ENCODE measurements at regions not wholly inside any gene's neighbourhood (a gene's known extent, or its start where the extent isn't known, plus 50 kb on each side); places are given as distances from the start of the nearest gene placed in this dataset.

DNA sequence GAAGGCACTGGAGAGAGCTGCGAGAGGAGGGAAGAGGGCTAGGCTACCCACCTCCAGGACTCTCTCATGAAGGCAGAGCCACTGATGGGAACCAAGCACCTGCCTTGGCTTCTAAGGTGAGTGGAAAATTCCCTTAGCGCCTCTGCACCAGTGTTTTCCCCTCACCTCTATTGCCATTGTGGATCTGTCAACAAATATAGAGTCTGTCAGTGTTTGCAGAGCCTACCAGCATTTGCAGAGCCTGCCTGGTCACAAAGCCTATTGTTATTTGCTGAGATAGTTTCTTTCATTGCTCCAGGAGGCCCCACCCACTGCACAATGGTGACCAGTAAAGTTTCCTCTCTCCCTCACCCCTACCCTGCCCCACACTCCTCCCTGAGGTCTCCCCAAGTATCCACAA is 141.9 kb downstream of the MRPL14 start:
- no peak overlapping the region for H3K4me2 ChIP-seq (ENCODE audit: insufficient read depth, low read length)
- no peak overlapping the region for H3K9ac ChIP-seq (ENCODE audit: low read depth, low read length)
- no peaks in the 10 kb centered on the region for H3K36me3 ChIP-seq (ENCODE audit: insufficient read depth, low read length)
- H2AFZ ChIP-seq (ENCODE audit: low read depth, low read length), result no peak overlapping the region
- no peaks in the 10 kb centered on the region for H3K79me2 ChIP-seq (ENCODE audit: insufficient read depth, low read length)
- no peak overlapping the region for H3K4me3 ChIP-seq (ENCODE audit: low read depth in 1 of 2, low read length in 2 of 2)
- H3K27ac ChIP-seq (ENCODE audit: low read length), result no peak overlapping the region
- peaks cover 3% of the 10 kb centered on the region for H3K27me3 ChIP-seq (ENCODE audit: insufficient read depth, low read length, poor library complexity)
- H3K4me1 ChIP-seq (ENCODE audit: insufficient read depth, low read length), result no peaks in the 10 kb centered on the region
- no peaks in the 10 kb centered on the region for H4K20me1 ChIP-seq (ENCODE audit: insufficient read depth, low read length)
- H3K9me3 ChIP-seq (ENCODE audit: insufficient read depth, low read length, severe bottlenecking), result no peaks in the 10 kb centered on the region
- TF ChIP-seq, protein P1, sequence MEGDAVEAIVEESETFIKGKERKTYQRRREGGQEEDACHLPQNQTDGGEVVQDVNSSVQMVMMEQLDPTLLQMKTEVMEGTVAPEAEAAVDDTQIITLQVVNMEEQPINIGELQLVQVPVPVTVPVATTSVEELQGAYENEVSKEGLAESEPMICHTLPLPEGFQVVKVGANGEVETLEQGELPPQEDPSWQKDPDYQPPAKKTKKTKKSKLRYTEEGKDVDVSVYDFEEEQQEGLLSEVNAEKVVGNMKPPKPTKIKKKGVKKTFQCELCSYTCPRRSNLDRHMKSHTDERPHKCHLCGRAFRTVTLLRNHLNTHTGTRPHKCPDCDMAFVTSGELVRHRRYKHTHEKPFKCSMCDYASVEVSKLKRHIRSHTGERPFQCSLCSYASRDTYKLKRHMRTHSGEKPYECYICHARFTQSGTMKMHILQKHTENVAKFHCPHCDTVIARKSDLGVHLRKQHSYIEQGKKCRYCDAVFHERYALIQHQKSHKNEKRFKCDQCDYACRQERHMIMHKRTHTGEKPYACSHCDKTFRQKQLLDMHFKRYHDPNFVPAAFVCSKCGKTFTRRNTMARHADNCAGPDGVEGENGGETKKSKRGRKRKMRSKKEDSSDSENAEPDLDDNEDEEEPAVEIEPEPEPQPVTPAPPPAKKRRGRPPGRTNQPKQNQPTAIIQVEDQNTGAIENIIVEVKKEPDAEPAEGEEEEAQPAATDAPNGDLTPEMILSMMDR (IDR thresholded peaks at IDR 0.05; ENCODE audit: borderline replicate concordance, extremely low read depth, low read length, poor library complexity, severe bottlenecking), result no peak
- no peak for TF ChIP-seq EZH2 (IDR thresholded peaks at IDR 0.05; ENCODE audit: borderline replicate concordance, low read depth, low read length, severe bottlenecking)
- DNase-seq (no peak), ATAC-seq (ENCODE audit: insufficient read depth, low read depth) (no peak)

DNA sequence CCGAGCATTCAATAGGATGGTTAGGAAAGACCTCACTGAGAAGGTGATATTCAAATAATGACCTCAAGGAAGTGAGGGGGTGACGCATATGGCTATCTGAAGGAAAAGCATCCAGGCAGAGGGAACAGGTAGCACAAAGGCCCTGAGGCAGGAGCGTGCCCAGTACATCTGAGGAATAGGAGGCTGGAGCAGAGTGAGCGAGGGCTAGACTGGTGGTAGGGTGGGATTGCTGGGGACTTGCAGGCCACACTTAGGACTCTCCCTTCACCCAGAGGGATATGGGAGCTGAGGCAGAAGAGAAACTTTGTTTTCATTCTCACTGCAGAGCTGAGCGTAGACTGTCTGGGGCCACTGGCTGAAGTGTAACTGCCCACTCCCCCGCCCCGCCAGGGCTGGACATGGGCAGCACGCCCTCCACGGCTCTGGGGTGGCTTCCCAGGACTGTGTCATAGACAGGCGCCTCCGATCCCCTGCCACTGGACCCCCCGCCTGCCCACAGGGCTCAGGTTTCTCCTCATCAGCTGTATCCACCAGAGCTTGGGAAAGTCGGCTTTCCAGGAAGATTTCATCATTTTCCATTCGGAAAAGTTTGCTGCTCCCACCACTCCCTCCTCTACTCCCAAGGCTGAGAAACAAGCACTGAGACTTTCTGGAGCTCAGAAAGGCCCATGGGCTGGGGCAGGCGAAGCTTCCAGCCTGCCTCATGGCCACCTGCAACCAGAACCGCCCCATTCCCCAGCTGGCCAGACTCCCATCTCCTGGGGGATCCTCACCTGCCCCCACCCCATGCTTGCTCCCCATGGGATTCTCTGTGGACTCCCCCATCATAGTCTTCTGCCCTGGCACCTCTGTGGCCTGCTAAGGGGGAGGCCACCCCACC is 142.6 kb downstream of the MRPL14 start:
- Histone ChIP-seq H3K27ac (ENCODE audit: low read length) (no peak overlapping the region), H3K9me3 (ENCODE audit: insufficient read depth, low read length, severe bottlenecking) (no peaks in the 10 kb centered on the region), H3K79me2 (ENCODE audit: insufficient read depth, low read length) (no peaks in the 10 kb centered on the region), H3K4me1 (ENCODE audit: insufficient read depth, low read length) (no peaks in the 10 kb centered on the region), H3K9ac (ENCODE audit: low read depth, low read length) (no peak overlapping the region), H3K36me3 (ENCODE audit: insufficient read depth, low read length) (no peaks in the 10 kb centered on the region), H3K4me2 (ENCODE audit: insufficient read depth, low read length) (no peak overlapping the region), H2AFZ (ENCODE audit: low read depth, low read length) (no peak overlapping the region), H3K27me3 (ENCODE audit: insufficient read depth, low read length, poor library complexity) (peaks cover 3% of the 10 kb centered on the region), H3K4me3 (ENCODE audit: low read depth in 1 of 2, low read length in 2 of 2) (no peak overlapping the region), H4K20me1 (ENCODE audit: insufficient read depth, low read length) (no peaks in the 10 kb centered on the region)
- TF ChIP-seq, protein P1 (IDR thresholded peaks at IDR 0.05; ENCODE audit: borderline replicate concordance, extremely low read depth, low read length, poor library complexity, severe bottlenecking), result no peak
- TF ChIP-seq EZH2 (IDR thresholded peaks at IDR 0.05; ENCODE audit: borderline replicate concordance, low read depth, low read length, severe bottlenecking), result no peak
- ATAC-seq (ENCODE audit: insufficient read depth, low read depth) (no peak), DNase-seq (no peak)

DNA sequence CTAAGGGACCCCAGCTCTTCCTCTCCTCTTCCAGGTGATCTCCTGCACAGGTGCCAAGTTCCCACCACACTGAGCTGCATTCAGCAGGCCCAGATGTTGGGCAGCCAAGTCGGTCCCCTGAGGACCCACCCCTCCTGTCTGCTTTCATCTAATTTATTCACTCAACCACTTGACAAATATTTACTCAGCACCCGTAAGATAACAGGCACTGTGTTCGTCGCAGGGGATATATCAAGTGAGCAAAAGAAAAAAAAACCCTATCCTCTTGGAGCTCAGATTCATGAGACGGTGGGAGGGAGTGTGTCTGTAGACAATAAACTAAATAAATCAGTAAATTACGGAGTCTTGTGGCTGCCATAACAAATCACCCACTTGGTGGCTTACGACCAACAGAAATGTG is 143.6 kb downstream of the MRPL14 start:
- H3K4me2 ChIP-seq (ENCODE audit: insufficient read depth, low read length), result no peak overlapping the region
- no peak overlapping the region for H2AFZ ChIP-seq (ENCODE audit: low read depth, low read length)
- no peak overlapping the region for H3K27ac ChIP-seq (ENCODE audit: low read length)
- H3K79me2 ChIP-seq (ENCODE audit: insufficient read depth, low read length), result no peaks in the 10 kb centered on the region
- no peak overlapping the region for H3K9ac ChIP-seq (ENCODE audit: low read depth, low read length)
- TF ChIP-seq EZH2 (IDR thresholded peaks at IDR 0.05; ENCODE audit: borderline replicate concordance, low read depth, low read length, severe bottlenecking), result no peak
- TF ChIP-seq, protein P1 (IDR thresholded peaks at IDR 0.05; ENCODE audit: borderline replicate concordance, extremely low read depth, low read length, poor library complexity, severe bottlenecking), result no peak
- H3K9me3 ChIP-seq (ENCODE audit: insufficient read depth, low read length, severe bottlenecking), result no peaks in the 10 kb centered on the region
- no peaks in the 10 kb centered on the region for H3K36me3 ChIP-seq (ENCODE audit: insufficient read depth, low read length)
- ATAC-seq (ENCODE audit: insufficient read depth, low read depth), result no peak
- H3K4me1 ChIP-seq (ENCODE audit: insufficient read depth, low read length), result no peaks in the 10 kb centered on the region
- no peak overlapping the region for H3K4me3 ChIP-seq (ENCODE audit: low read depth in 1 of 2, low read length in 2 of 2)
- H4K20me1 ChIP-seq (ENCODE audit: insufficient read depth, low read length), result no peaks in the 10 kb centered on the region
- H3K27me3 ChIP-seq (ENCODE audit: insufficient read depth, low read length, poor library complexity), result peaks cover 9% of the 10 kb centered on the region
- no peak for DNase-seq

Measured in DND-41 (cell line).